Osteocyte (in vitro differentiated cells): ENCODE measurements at regions not wholly inside any gene's neighbourhood (a gene's known extent, or its start where the extent isn't known, plus 50 kb on each side); places are given as distances from the start of the nearest gene placed in this dataset.

Experiments
- DNase-seq: peaks from one replicate; pipeline ENCODE4 v3.0.0; 2021; ENCODE audit warnings: mixed read lengths; ENCODE audit not compliant: unreplicated experiment; ENCODE audit errors: extremely low spot score
- H3K27ac Mint-ChIP-seq: one replicate; pipeline ENCODE4 v1.8.0; 2021; ENCODE audit warnings: mild to moderate bottlenecking, mixed read lengths; ENCODE audit not compliant: unreplicated experiment
- H3K27me3 Mint-ChIP-seq: one replicate; pipeline ENCODE4 v1.8.0; 2021; ENCODE audit warnings: mixed read lengths; ENCODE audit not compliant: unreplicated experiment
- H3K36me3 Mint-ChIP-seq: one replicate; pipeline ENCODE4 v1.8.0; 2021; ENCODE audit warnings: mixed read lengths; ENCODE audit not compliant: unreplicated experiment
- H3K4me1 Mint-ChIP-seq: one replicate; pipeline ENCODE4 v1.8.0; 2021; ENCODE audit warnings: mixed read lengths; ENCODE audit not compliant: unreplicated experiment
- H3K4me3 Mint-ChIP-seq: one replicate; pipeline ENCODE4 v1.8.0; 2021; ENCODE audit warnings: mild to moderate bottlenecking, moderate library complexity, mixed read lengths; ENCODE audit not compliant: unreplicated experiment
- H3K9me3 Mint-ChIP-seq: one replicate; pipeline ENCODE4 v1.8.0; 2021; ENCODE audit warnings: mixed read lengths; ENCODE audit not compliant: unreplicated experiment
- CTCF ChIP-seq: fragments of 200-600 bp; sonication (generic); IDR thresholded peaks from 2 replicates; pipeline ENCODE4 v1.5.0; 2021; ENCODE audit warnings: antibody characterized with exemption, mild to moderate bottlenecking, moderate library complexity

GRCh38 chr4:125101719-125102118 is 213.0 kb upstream of the FAT4 start:
- DNase-seq = no peak
- H3K27ac Mint-ChIP-seq = no peak overlapping the region

GRCh38 chr4:125097729-125098128 is 217.0 kb upstream of the FAT4 start:
- H3K9me3 Mint-ChIP-seq = no peaks in the 10 kb centered on the region
- no peak overlapping the region for H3K4me3 Mint-ChIP-seq
- no peak for TF ChIP-seq CTCF
- peaks cover 9% of the 10 kb centered on the region for H3K4me1 Mint-ChIP-seq
- no peak for DNase-seq
- no peak overlapping the region for H3K27ac Mint-ChIP-seq
- no peaks in the 10 kb centered on the region for H3K36me3 Mint-ChIP-seq
- H3K27me3 Mint-ChIP-seq = no peaks in the 10 kb centered on the region

More at GRCh38 chr4:125101719-125102118, 213.0 kb upstream of the FAT4 start:
- TF ChIP-seq CTCF = no peak
- Mint-ChIP-seq H3K36me3 (no peaks in the 10 kb centered on the region), H3K4me3 (no peak overlapping the region), H3K4me1 (peaks cover 9% of the 10 kb centered on the region), H3K27me3 (no peaks in the 10 kb centered on the region), H3K9me3 (no peaks in the 10 kb centered on the region)

GRCh38 chr4:125096662-125097061 is 218.1 kb upstream of the FAT4 start:
- no peaks in the 10 kb centered on the region for H3K27me3 Mint-ChIP-seq
- no peaks in the 10 kb centered on the region for H3K9me3 Mint-ChIP-seq
- no peak for DNase-seq
- H3K4me3 Mint-ChIP-seq = no peak overlapping the region
- H3K4me1 Mint-ChIP-seq = peaks cover 9% of the 10 kb centered on the region
- H3K36me3 Mint-ChIP-seq = no peaks in the 10 kb centered on the region
- no peak overlapping the region for H3K27ac Mint-ChIP-seq
- no peak for TF ChIP-seq CTCF

- no peak for TF ChIP-seq CTCF
- Mint-ChIP-seq H3K27me3 (no peaks in the 10 kb centered on the region), H3K27ac (no peak overlapping the region), H3K36me3 (no peaks in the 10 kb centered on the region), H3K9me3 (no peaks in the 10 kb centered on the region), H3K4me3 (no peak overlapping the region), H3K4me1 (no peaks in the 10 kb centered on the region)
- DNase-seq = no peak
These were observed 223.2 kb upstream of the FAT4 start for GRCh38 chr4:125091541-125091940.

- no peak for DNase-seq
- H3K27me3 Mint-ChIP-seq = no peaks in the 10 kb centered on the region
- H3K4me3 Mint-ChIP-seq = no peak overlapping the region
- H3K36me3 Mint-ChIP-seq = no peaks in the 10 kb centered on the region
- no peaks in the 10 kb centered on the region for H3K4me1 Mint-ChIP-seq
- TF ChIP-seq CTCF = no peak
- no peak overlapping the region for H3K27ac Mint-ChIP-seq
- no peaks in the 10 kb centered on the region for H3K9me3 Mint-ChIP-seq
These were observed 223.7 kb upstream of the FAT4 start for GRCh38 chr4:125091101-125091500.
